Activated T-cell treated with anti-CD3 and anti-CD28 coated beads, Interleukin-2, amount 50 U/mL, for 24 hours (primary cell): ENCODE measurements at regions not wholly inside any gene's neighbourhood (a gene's known extent, or its start where the extent isn't known, plus 50 kb on each side); places are given as distances from the start of the nearest gene placed in this dataset.
"Not testable (repeated sequence)": the region's sequence is repeated elsewhere in the genome, so short reads cannot be mapped to it uniquely, and the experiment has no call there.

Experiments used
- DNase-seq: peaks from one replicate; pipeline ENCODE4 v3.0.0-alpha.2; 2020
- H3K27ac Mint-ChIP-seq: 2 replicates; pipeline ENCODE4 v1.8.0; 2020; ENCODE audit warnings: mild to moderate bottlenecking, mixed read lengths
- H3K27me3 Mint-ChIP-seq: 2 replicates; pipeline ENCODE4 v1.8.0; 2020; ENCODE audit warnings: mixed read lengths
- H3K36me3 Mint-ChIP-seq: 2 replicates; pipeline ENCODE4 v1.8.0; 2020; ENCODE audit warnings: low read depth, mixed read lengths
- H3K4me1 Mint-ChIP-seq: 2 replicates; pipeline ENCODE4 v1.8.0; 2020; ENCODE audit warnings: low read depth, mixed read lengths
- H3K4me3 Mint-ChIP-seq: 2 replicates; pipeline ENCODE4 v1.8.0; 2020; ENCODE audit warnings: mild to moderate bottlenecking, moderate library complexity, mixed read lengths
- H3K9me3 Mint-ChIP-seq: 2 replicates; pipeline ENCODE4 v1.8.0; 2020; ENCODE audit warnings: mixed read lengths

GRCh38 chr14:43528321-43528720 is 978.8 kb downstream of the FSCB start:
- Mint-ChIP-seq H3K4me3 (no peak overlapping the region), H3K27me3 (no peaks in the 10 kb centered on the region), H3K27ac (no peak overlapping the region), H3K36me3 (no peaks in the 10 kb centered on the region), H3K9me3 (peaks cover 3% of the 10 kb centered on the region), H3K4me1 (no peaks in the 10 kb centered on the region)
- no peak for DNase-seq

- Mint-ChIP-seq H3K9me3 (no peaks in the 10 kb centered on the region), H3K4me1 (no peaks in the 10 kb centered on the region), H3K36me3 (no peaks in the 10 kb centered on the region), H3K4me3 (no peak overlapping the region), H3K27me3 (no peaks in the 10 kb centered on the region), H3K27ac (no peak overlapping the region)
- no peak for DNase-seq
These were observed 981.4 kb downstream of the FSCB start for GRCh38 chr14:43525658-43526057.

GRCh38 chr14:43522901-43523300 is 984.2 kb downstream of the FSCB start:
- no peaks in the 10 kb centered on the region for H3K27me3 Mint-ChIP-seq
- no peaks in the 10 kb centered on the region for H3K36me3 Mint-ChIP-seq
- peaks cover 15% of the 10 kb centered on the region for H3K9me3 Mint-ChIP-seq

GRCh38 chr14:43522191-43522590 is 984.9 kb downstream of the FSCB start:
- H3K9me3 Mint-ChIP-seq: peaks cover 15% of the 10 kb centered on the region
- no peak overlapping the region for H3K27ac Mint-ChIP-seq
- no peaks in the 10 kb centered on the region for H3K27me3 Mint-ChIP-seq
- H3K4me1 Mint-ChIP-seq: no peaks in the 10 kb centered on the region
- H3K36me3 Mint-ChIP-seq: no peaks in the 10 kb centered on the region
- H3K4me3 Mint-ChIP-seq: no peak overlapping the region
- DNase-seq: no peak

More at GRCh38 chr14:43522901-43523300, 984.2 kb downstream of the FSCB start:
- H3K27ac Mint-ChIP-seq: no peak overlapping the region
- no peak overlapping the region for H3K4me3 Mint-ChIP-seq
- DNase-seq: no peak
- H3K4me1 Mint-ChIP-seq: no peaks in the 10 kb centered on the region

GRCh38 chr14:43503508-43503907 is 1003.6 kb downstream of the FSCB start:
- no peaks in the 10 kb centered on the region for H3K36me3 Mint-ChIP-seq
- DNase-seq: no peak
- H3K27ac Mint-ChIP-seq: no peak overlapping the region
- no peaks in the 10 kb centered on the region for H3K4me1 Mint-ChIP-seq
- no peaks in the 10 kb centered on the region for H3K27me3 Mint-ChIP-seq
- H3K4me3 Mint-ChIP-seq: no peak overlapping the region
- peaks cover 3% of the 10 kb centered on the region for H3K9me3 Mint-ChIP-seq

GRCh38 chr14:43492359-43492758 is 1014.7 kb downstream of the FSCB start:
- not testable (repeated sequence) for DNase-seq, H3K4me1 Mint-ChIP-seq, H3K4me3 Mint-ChIP-seq, H3K9me3 Mint-ChIP-seq, H3K27ac Mint-ChIP-seq, H3K27me3 Mint-ChIP-seq, H3K36me3 Mint-ChIP-seq

GRCh38 chr14:43483415-43483814 is 1023.7 kb downstream of the FSCB start:
- H3K36me3 Mint-ChIP-seq: no peaks in the 10 kb centered on the region
- no peak for DNase-seq
- H3K27me3 Mint-ChIP-seq: no peaks in the 10 kb centered on the region
- H3K27ac Mint-ChIP-seq: no peak overlapping the region
- no peak overlapping the region for H3K4me3 Mint-ChIP-seq
- peaks cover 10% of the 10 kb centered on the region for H3K9me3 Mint-ChIP-seq
- H3K4me1 Mint-ChIP-seq: no peaks in the 10 kb centered on the region

- H3K4me3 Mint-ChIP-seq: no peak overlapping the region
- H3K27me3 Mint-ChIP-seq: no peaks in the 10 kb centered on the region
- H3K9me3 Mint-ChIP-seq: peaks cover 10% of the 10 kb centered on the region
- H3K4me1 Mint-ChIP-seq: no peaks in the 10 kb centered on the region
- H3K27ac Mint-ChIP-seq: no peak overlapping the region
- H3K36me3 Mint-ChIP-seq: no peaks in the 10 kb centered on the region
- DNase-seq: no peak
These were observed 1025.2 kb downstream of the FSCB start for GRCh38 chr14:43481864-43482263.

- Mint-ChIP-seq H3K27ac (no peak overlapping the region), H3K4me3 (no peak overlapping the region), H3K9me3 (peaks cover 10% of the 10 kb centered on the region), H3K27me3 (no peaks in the 10 kb centered on the region), H3K36me3 (no peaks in the 10 kb centered on the region), H3K4me1 (no peaks in the 10 kb centered on the region)
- no peak for DNase-seq
These were observed 1026.1 kb downstream of the FSCB start for GRCh38 chr14:43480976-43481375.

GRCh38 chr14:43479596-43480195 is 1027.4 kb downstream of the FSCB start:
- Mint-ChIP-seq H3K4me3 (no peak overlapping the region), H3K4me1 (no peaks in the 10 kb centered on the region), H3K9me3 (peaks cover 7% of the 10 kb centered on the region), H3K27me3 (no peaks in the 10 kb centered on the region), H3K27ac (no peak overlapping the region), H3K36me3 (no peaks in the 10 kb centered on the region)
- no peak for DNase-seq

GRCh38 chr14:43476822-43477221 is 1030.3 kb downstream of the FSCB start:
- Mint-ChIP-seq H3K36me3 (no peaks in the 10 kb centered on the region), H3K4me3 (no peak overlapping the region), H3K4me1 (no peaks in the 10 kb centered on the region), H3K27ac (no peak overlapping the region), H3K27me3 (no peaks in the 10 kb centered on the region), H3K9me3 (peaks cover 6% of the 10 kb centered on the region)
- no peak for DNase-seq

- DNase-seq: no peak
These were observed 1031.3 kb downstream of the FSCB start for GRCh38 chr14:43475757-43476156.

GRCh38 chr14:43471595-43471994 is 1035.5 kb downstream of the FSCB start:
- Mint-ChIP-seq H3K36me3 (no peaks in the 10 kb centered on the region), H3K4me3 (no peak overlapping the region), H3K27ac (no peak overlapping the region), H3K4me1 (no peaks in the 10 kb centered on the region), H3K27me3 (no peaks in the 10 kb centered on the region), H3K9me3 (peaks cover 2% of the 10 kb centered on the region)
- DNase-seq: no peak

More at GRCh38 chr14:43475757-43476156, 1031.3 kb downstream of the FSCB start:
- Mint-ChIP-seq H3K27ac (no peak overlapping the region), H3K4me1 (no peaks in the 10 kb centered on the region), H3K36me3 (no peaks in the 10 kb centered on the region), H3K27me3 (no peaks in the 10 kb centered on the region), H3K4me3 (no peak overlapping the region), H3K9me3 (peaks cover 6% of the 10 kb centered on the region)

GRCh38 chr14:43464968-43465367 is 1042.1 kb downstream of the FSCB start:
- H3K27me3 Mint-ChIP-seq: no peaks in the 10 kb centered on the region
- DNase-seq: no peak
- no peak overlapping the region for H3K4me3 Mint-ChIP-seq
- no peaks in the 10 kb centered on the region for H3K36me3 Mint-ChIP-seq
- no peak overlapping the region for H3K27ac Mint-ChIP-seq
- no peaks in the 10 kb centered on the region for H3K4me1 Mint-ChIP-seq
- peaks cover 22% of the 10 kb centered on the region for H3K9me3 Mint-ChIP-seq

- no peaks in the 10 kb centered on the region for H3K4me1 Mint-ChIP-seq
- no peak overlapping the region for H3K27ac Mint-ChIP-seq
- H3K36me3 Mint-ChIP-seq: no peaks in the 10 kb centered on the region
- no peak overlapping the region for H3K4me3 Mint-ChIP-seq
- DNase-seq: no peak
- peaks cover 14% of the 10 kb centered on the region for H3K9me3 Mint-ChIP-seq
- H3K27me3 Mint-ChIP-seq: no peaks in the 10 kb centered on the region
These were observed 1057.8 kb downstream of the FSCB start for GRCh38 chr14:43449291-43449690.

GRCh38 chr14:43438056-43438455 is 1069.0 kb downstream of the FSCB start:
- Mint-ChIP-seq H3K27ac (no peak overlapping the region), H3K4me1 (no peaks in the 10 kb centered on the region), H3K27me3 (no peaks in the 10 kb centered on the region), H3K4me3 (no peak overlapping the region), H3K36me3 (no peaks in the 10 kb centered on the region), H3K9me3 (peaks cover 16% of the 10 kb centered on the region)
- DNase-seq: no peak
